ENCODE measurements at regions not wholly inside any gene's neighbourhood (a gene's known extent, or its start where the extent isn't known, plus 50 kb on each side); places are given as distances from the start of the nearest gene placed in this dataset.

GRCh38 chr13:64534302-64534701 lies 2695.8 kb downstream of the PCDH9 start:
- ATAC-seq (peak; percentile 61), DNase-seq (ENCODE audit: low spot score) (no peak)
- peaks cover 16% of the 10 kb centered on the region for H3K9me3 Mint-ChIP-seq
- H3K4me3 Mint-ChIP-seq = no peak overlapping the region
- no peaks in the 10 kb centered on the region for H3K27me3 Mint-ChIP-seq (ENCODE audit: low read depth)
- ChIA-PET POLR2A (no interaction called here), CTCF (no interaction called here)
- TF ChIP-seq EMX1 (CRISPR knock-in tag; IDR thresholded peaks at IDR 0.05) (no peak), CREM (CRISPR knock-in tag; IDR thresholded peaks at IDR 0.05) (no peak), PRDM15 (CRISPR knock-in tag; IDR thresholded peaks at IDR 0.05) (no peak), ELF4 (CRISPR knock-in tag; IDR thresholded peaks at IDR 0.05; ENCODE audit: low read depth) (no peak), ZNF512 (CRISPR knock-in tag; IDR thresholded peaks at IDR 0.05; ENCODE audit: borderline replicate concordance) (no peak), ERG (CRISPR knock-in tag; IDR thresholded peaks at IDR 0.05) (no peak), ZNF138 (CRISPR knock-in tag; conservative IDR thresholded peaks at IDR 0.05) (no peak), ZNF416 (CRISPR knock-in tag; IDR thresholded peaks at IDR 0.05) (no peak), ZNF121 (CRISPR knock-in tag; IDR thresholded peaks at IDR 0.05) (no peak), CDX4 (CRISPR knock-in tag; IDR thresholded peaks at IDR 0.05; ENCODE audit: borderline replicate concordance) (no peak), ATF2 (CRISPR knock-in tag; IDR thresholded peaks at IDR 0.05; ENCODE audit: borderline replicate concordance, low read depth) (no peak), TEAD1 (CRISPR knock-in tag; IDR thresholded peaks at IDR 0.05) (no peak), IRF2 (CRISPR knock-in tag; IDR thresholded peaks at IDR 0.05; ENCODE audit: borderline replicate concordance, low read depth) (no peak), ETV6 (CRISPR knock-in tag; IDR thresholded peaks at IDR 0.05) (no peak), FOXP1 (CRISPR knock-in tag; IDR thresholded peaks at IDR 0.05; ENCODE audit: borderline replicate concordance) (no peak), PREB (CRISPR knock-in tag; IDR thresholded peaks at IDR 0.05; ENCODE audit: borderline replicate concordance) (no peak), ZNF317 (CRISPR knock-in tag; IDR thresholded peaks at IDR 0.05; ENCODE audit: borderline replicate concordance, low read depth) (no peak)
- H3K36me3 Mint-ChIP-seq = peaks cover 27% of the 10 kb centered on the region
- peak overlapping the region; percentile 80 for H3K27ac Mint-ChIP-seq
- peaks cover 44% of the 10 kb centered on the region for H3K4me1 Mint-ChIP-seq
